ENCODE measurements at regions not wholly inside any gene's neighbourhood (a gene's known extent, or its start where the extent isn't known, plus 50 kb on each side); places are given as distances from the start of the nearest gene placed in this dataset.

- WGBS, 2 donors: 88 to 95% methylated on average over 1 of the region's 1 CpG
- Histone ChIP-seq H3K4me1 (no peaks in the 10 kb centered on the region), H3K27me3 (no peaks in the 10 kb centered on the region), H3K36me3 (no peaks in the 10 kb centered on the region), H3K9me3 (no peaks in the 10 kb centered on the region), H3K27ac (no peak overlapping the region), H3K4me3 (no peak overlapping the region)
- DNase-seq: no peak
- no peak for TF ChIP-seq POLR2A (IDR thresholded peaks at IDR 0.05)
- TF ChIP-seq CTCF (IDR thresholded peaks at IDR 0.05): no peak
- no peak for TF ChIP-seq POLR2AphosphoS5 (IDR thresholded peaks at IDR 0.05)
- no peak for TF ChIP-seq EP300 (IDR thresholded peaks at IDR 0.05)
- intact Hi-C loops (cut with DNase I): no loop called here
These were observed 115.7 kb downstream of the SPATA31D1 start for GRCh38 chr9:82104252-82104651.

- Histone ChIP-seq H3K27ac (no peak overlapping the region), H3K36me3 (no peaks in the 10 kb centered on the region), H3K9me3 (no peaks in the 10 kb centered on the region), H3K27me3 (no peaks in the 10 kb centered on the region), H3K4me3 (no peak overlapping the region), H3K4me1 (no peaks in the 10 kb centered on the region)
- TF ChIP-seq POLR2AphosphoS5 (IDR thresholded peaks at IDR 0.05) (no peak), EP300 (IDR thresholded peaks at IDR 0.05) (no peak), CTCF (IDR thresholded peaks at IDR 0.05) (no peak), POLR2A (IDR thresholded peaks at IDR 0.05) (no peak)
- intact Hi-C loops (cut with DNase I): no loop called here
- DNase-seq: no peak
- WGBS, 2 donors: 61 to 76% methylated on average over 3 of the region's 3 CpGs
These were observed 117.2 kb downstream of the SPATA31D1 start for GRCh38 chr9:82105729-82106128.

- no peak for TF ChIP-seq EP300 (IDR thresholded peaks at IDR 0.05)
- no peak for TF ChIP-seq POLR2A (IDR thresholded peaks at IDR 0.05)
- TF ChIP-seq POLR2AphosphoS5 (IDR thresholded peaks at IDR 0.05): no peak
- TF ChIP-seq CTCF (IDR thresholded peaks at IDR 0.05): no peak
- H3K4me1 ChIP-seq: no peaks in the 10 kb centered on the region
- H3K36me3 ChIP-seq: no peaks in the 10 kb centered on the region
- H3K9me3 ChIP-seq: no peaks in the 10 kb centered on the region
- no peak for DNase-seq
- intact Hi-C loops (cut with DNase I): no loop called here
- H3K27me3 ChIP-seq: no peaks in the 10 kb centered on the region
- H3K27ac ChIP-seq: no peak overlapping the region
- H3K4me3 ChIP-seq: no peak overlapping the region
These were observed 118.0 kb downstream of the SPATA31D1 start for GRCh38 chr9:82106536-82106935.

DNA sequence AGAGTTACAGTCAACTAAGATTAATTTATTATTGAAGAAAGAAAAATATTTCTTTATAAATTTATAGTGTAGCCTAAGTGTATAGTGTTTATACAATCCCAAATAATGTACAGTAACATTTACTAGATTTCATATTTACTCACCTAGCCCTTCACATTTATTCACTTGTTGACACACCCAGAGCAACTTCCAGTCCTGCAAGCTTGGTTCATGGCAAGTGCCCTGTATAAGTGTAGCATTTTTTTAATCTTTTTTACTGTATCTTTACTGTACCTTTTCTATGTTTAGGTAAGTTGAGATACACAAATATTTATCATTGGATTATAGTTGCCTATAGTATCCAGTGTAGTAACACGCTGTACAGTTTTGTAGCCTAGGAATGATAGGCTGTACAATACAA is 119.9 kb downstream of the SPATA31D1 start:
- H3K27ac ChIP-seq: no peak overlapping the region
- H3K36me3 ChIP-seq: no peaks in the 10 kb centered on the region
- H3K4me1 ChIP-seq: no peaks in the 10 kb centered on the region
- H3K9me3 ChIP-seq: no peaks in the 10 kb centered on the region
- 32 to 77% methylated on average over 1 of the region's 1 CpG for WGBS, 2 donors
- H3K4me3 ChIP-seq: no peak overlapping the region
- DNase-seq: no peak
- TF ChIP-seq EP300 (IDR thresholded peaks at IDR 0.05) (no peak), POLR2A (IDR thresholded peaks at IDR 0.05) (no peak), CTCF (IDR thresholded peaks at IDR 0.05) (no peak), POLR2AphosphoS5 (IDR thresholded peaks at IDR 0.05) (no peak)
- no peaks in the 10 kb centered on the region for H3K27me3 ChIP-seq
- intact Hi-C loops (cut with DNase I): no loop called here

DNA sequence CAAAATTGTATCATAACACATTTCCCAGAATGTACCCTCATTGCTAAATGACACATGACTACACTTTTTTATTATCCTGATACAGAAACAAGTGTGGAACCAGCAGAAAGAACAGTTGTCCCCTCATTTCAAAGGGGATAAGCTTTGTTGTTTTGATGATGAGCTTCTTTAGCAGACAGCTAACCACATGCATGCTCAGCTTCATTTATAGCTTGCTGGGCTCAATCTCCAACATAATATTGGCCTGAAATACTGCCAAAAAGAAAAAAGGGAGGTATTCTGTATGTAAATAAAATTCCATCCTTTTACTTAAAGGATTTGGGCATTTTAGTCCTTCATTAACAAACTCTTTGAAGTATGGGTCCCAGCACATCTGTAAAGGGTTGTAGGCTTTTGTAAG is 120.4 kb downstream of the SPATA31D1 start:
- H3K27ac ChIP-seq: no peak overlapping the region
- DNase-seq: no peak
- intact Hi-C loops (cut with DNase I): no loop called here
- no peak for TF ChIP-seq POLR2AphosphoS5 (IDR thresholded peaks at IDR 0.05)
- no peak for TF ChIP-seq POLR2A (IDR thresholded peaks at IDR 0.05)
- no peak for TF ChIP-seq CTCF (IDR thresholded peaks at IDR 0.05)
- no peaks in the 10 kb centered on the region for H3K9me3 ChIP-seq
- no peaks in the 10 kb centered on the region for H3K4me1 ChIP-seq
- H3K36me3 ChIP-seq: no peaks in the 10 kb centered on the region
- H3K27me3 ChIP-seq: no peaks in the 10 kb centered on the region
- H3K4me3 ChIP-seq: no peak overlapping the region
